CD4-positive, alpha-beta T cell (primary cell): ENCODE measurements at regions not wholly inside any gene's neighbourhood (a gene's known extent, or its start where the extent isn't known, plus 50 kb on each side); places are given as distances from the start of the nearest gene placed in this dataset.
"Not testable (repeated sequence)": the region's sequence is repeated elsewhere in the genome, so short reads cannot be mapped to it uniquely, and the experiment has no call there.

Source experiments
- ATAC-seq: fragments of 200-7000 bp; cut with Tn5 transposase; one replicate; pipeline ENCODE4 v1.10.0; 2022; ENCODE audit warnings: mild to moderate bottlenecking; ENCODE audit not compliant: poor library complexity
- CTCF ChIA-PET: fragments of 350-600 bp; sonication (Branson Sonifier 250); formaldehyde crosslinking; loops from one replicate; lab custom pipeline; 2021; ENCODE audit warnings: antibody characterized with exemption, inconsistent platforms; lab: Charles Lee
- POLR2A ChIA-PET: fragments of 350-600 bp; sonication (Branson Sonifier 250); formaldehyde crosslinking; loops from one replicate; lab custom pipeline; 2021; ENCODE audit warnings: antibody characterized with exemption, inconsistent platforms; lab: Charles Lee
- DNase-seq, 14 experiments: peaks; one replicate each; pipeline ENCODE4 v3.0.0-alpha.2; 2013 to 2020; ENCODE audit warnings: mixed read lengths in 2 of 14
- H3K27ac ChIP-seq, 2 donors: one replicate each; pipeline versions ENCODE4 v1.5.1 to v1.7.0; 2013; ENCODE audit warnings: low read length in 2 of 2, low read depth in 1 of 2, mild to moderate bottlenecking in 1 of 2
- H3K27me3 ChIP-seq, 2 experiments: 1 replicate in 1 of 2; 2 replicates in 1 of 2; pipeline versions ENCODE4 v1.6.1 to v1.7.0; 2013; ENCODE audit warnings: low read length in 2 of 2, control low read depth in 1 of 2, mild to moderate bottlenecking in 1 of 2, moderate library complexity in 1 of 2; ENCODE audit not compliant: insufficient read depth in 2 of 2, control insufficient read depth in 1 of 2
- H3K36me3 ChIP-seq: one replicate; pipeline ENCODE4 v1.6.1; 2013; ENCODE audit warnings: low read length, control low read depth; ENCODE audit not compliant: insufficient read depth
- H3K4me1 ChIP-seq: one replicate; pipeline ENCODE4 v1.6.1; 2013; ENCODE audit warnings: low read length, control low read depth; ENCODE audit not compliant: insufficient read depth
- H3K4me3 ChIP-seq: one replicate; pipeline ENCODE4 v1.5.1; 2013; ENCODE audit warnings: mild to moderate bottlenecking, low read length, moderate library complexity
- H3K9me3 ChIP-seq, 2 experiments: 1 replicate in 1 of 2; 2 replicates in 1 of 2; pipeline versions ENCODE4 v1.6.1 to v1.7.0; 2013; ENCODE audit warnings: low read length in 2 of 2, mild to moderate bottlenecking in 2 of 2, control low read depth in 1 of 2, moderate library complexity in 1 of 2; ENCODE audit not compliant: control insufficient read depth in 1 of 2, insufficient read depth in 1 of 2
- H3K27ac Mint-ChIP-seq: one replicate; pipeline ENCODE4 v1.8.0; 2020; ENCODE audit warnings: mixed read lengths
- H3K27me3 Mint-ChIP-seq: one replicate; pipeline ENCODE4 v1.8.0; 2021; ENCODE audit warnings: mixed read lengths
- H3K36me3 Mint-ChIP-seq: one replicate; pipeline ENCODE4 v1.8.0; 2021; ENCODE audit warnings: low read depth, mixed read lengths
- H3K4me1 Mint-ChIP-seq: one replicate; pipeline ENCODE4 v1.8.0; 2021; ENCODE audit warnings: low read depth, mixed read lengths
- H3K4me3 Mint-ChIP-seq: one replicate; pipeline ENCODE4 v1.8.0; 2020; ENCODE audit warnings: mild to moderate bottlenecking, mixed read lengths
- H3K9me3 Mint-ChIP-seq: one replicate; pipeline ENCODE4 v1.8.0; 2020; ENCODE audit warnings: mixed read lengths
- intact Hi-C, 2 experiments: fragments of 100-400 bp; cut with DNase I in 1 of 2; cut with micrococcal nuclease in 1 of 2; formaldehyde crosslinking; loops; one replicate each; pipeline versions ENCODE4 v1.15.1 to v1.9.0; 2023 to 2025; cut with DNase I, micrococcal nuclease

GRCh38 chr1:146511047-146511777 lies 282.4 kb upstream of the NOTCH2NLA start:
- H3K9me3 ChIP-seq, H3K4me1 Mint-ChIP-seq, intact Hi-C loops, H3K4me3 Mint-ChIP-seq, DNase-seq, H3K36me3 Mint-ChIP-seq, H3K27me3 ChIP-seq, ATAC-seq, H3K4me3 ChIP-seq, H3K27ac Mint-ChIP-seq, H3K9me3 Mint-ChIP-seq, H3K27me3 Mint-ChIP-seq, H3K27ac ChIP-seq, CTCF ChIA-PET, POLR2A ChIA-PET, H3K36me3 ChIP-seq, H3K4me1 ChIP-seq: not testable (repeated sequence)

GRCh38 chr1:146510248-146510983 lies 281.6 kb upstream of the NOTCH2NLA start:
- H3K36me3 Mint-ChIP-seq, H3K9me3 ChIP-seq, DNase-seq, H3K9me3 Mint-ChIP-seq, H3K27ac Mint-ChIP-seq, H3K4me3 Mint-ChIP-seq, POLR2A ChIA-PET, H3K27me3 ChIP-seq, H3K27me3 Mint-ChIP-seq, H3K4me1 ChIP-seq, H3K4me3 ChIP-seq, intact Hi-C loops, H3K27ac ChIP-seq, H3K4me1 Mint-ChIP-seq, H3K36me3 ChIP-seq, CTCF ChIA-PET, ATAC-seq: not testable (repeated sequence)

- H3K4me3 Mint-ChIP-seq, H3K4me1 ChIP-seq, H3K27me3 ChIP-seq, POLR2A ChIA-PET, H3K9me3 ChIP-seq, DNase-seq, H3K9me3 Mint-ChIP-seq, H3K4me3 ChIP-seq, H3K36me3 ChIP-seq, H3K27ac ChIP-seq, H3K4me1 Mint-ChIP-seq, intact Hi-C loops, H3K27me3 Mint-ChIP-seq, H3K27ac Mint-ChIP-seq, ATAC-seq, H3K36me3 Mint-ChIP-seq, CTCF ChIA-PET: not testable (repeated sequence)
Observed at GRCh38 chr1:146504121-146504520, 275.3 kb upstream of the NOTCH2NLA start.

GRCh38 chr1:146487555-146487954 lies 258.7 kb upstream of the NOTCH2NLA start:
- H3K36me3 Mint-ChIP-seq, H3K36me3 ChIP-seq, intact Hi-C loops, H3K4me1 Mint-ChIP-seq, H3K9me3 ChIP-seq, H3K4me3 Mint-ChIP-seq, H3K27me3 Mint-ChIP-seq, H3K4me1 ChIP-seq, H3K4me3 ChIP-seq, H3K27ac Mint-ChIP-seq, H3K27me3 ChIP-seq, H3K9me3 Mint-ChIP-seq, CTCF ChIA-PET, ATAC-seq, POLR2A ChIA-PET, H3K27ac ChIP-seq, DNase-seq: not testable (repeated sequence)

- H3K4me1 Mint-ChIP-seq, H3K9me3 ChIP-seq, DNase-seq, intact Hi-C loops, H3K36me3 Mint-ChIP-seq, H3K4me3 ChIP-seq, POLR2A ChIA-PET, H3K27me3 ChIP-seq, H3K36me3 ChIP-seq, H3K27ac Mint-ChIP-seq, H3K27ac ChIP-seq, H3K9me3 Mint-ChIP-seq, H3K27me3 Mint-ChIP-seq, H3K4me3 Mint-ChIP-seq, H3K4me1 ChIP-seq, ATAC-seq, CTCF ChIA-PET: not testable (repeated sequence)
Observed at GRCh38 chr1:146487155-146487554, 258.3 kb upstream of the NOTCH2NLA start.

- H3K9me3 ChIP-seq, H3K27me3 Mint-ChIP-seq, DNase-seq, H3K4me1 ChIP-seq, H3K4me3 ChIP-seq, H3K27me3 ChIP-seq, ATAC-seq, H3K4me1 Mint-ChIP-seq, H3K9me3 Mint-ChIP-seq, intact Hi-C loops, H3K36me3 Mint-ChIP-seq, H3K36me3 ChIP-seq, POLR2A ChIA-PET, H3K27ac Mint-ChIP-seq, CTCF ChIA-PET, H3K27ac ChIP-seq: not testable (repeated sequence)
- H3K4me3 Mint-ChIP-seq, result peak overlapping the region; percentile 30
Observed at GRCh38 chr1:146486300-146487014, 257.6 kb upstream of the NOTCH2NLA start.

DNA sequence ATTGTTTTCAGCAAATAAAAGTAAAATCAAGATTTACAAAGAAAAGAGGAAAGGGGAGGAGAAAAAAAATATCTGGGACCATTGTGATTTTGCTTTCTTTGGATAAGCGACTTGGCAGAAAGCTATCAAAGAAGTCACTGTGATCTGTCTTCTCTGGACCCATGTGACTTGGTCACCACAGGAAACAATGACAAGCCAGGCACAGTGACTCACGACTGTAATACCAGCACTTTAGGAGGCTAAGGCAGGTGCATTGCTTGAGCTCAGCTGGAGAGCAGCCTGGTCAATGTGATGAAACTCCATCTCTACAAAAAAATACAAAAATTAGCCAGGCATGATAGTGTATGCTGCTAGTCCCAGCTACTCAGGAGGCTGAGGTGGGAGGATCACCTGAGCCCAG lies 255.4 kb upstream of the NOTCH2NLA start:
- H3K36me3 ChIP-seq, H3K4me1 Mint-ChIP-seq, H3K4me1 ChIP-seq, intact Hi-C loops, CTCF ChIA-PET, H3K27ac ChIP-seq, H3K4me3 Mint-ChIP-seq, H3K9me3 ChIP-seq, H3K9me3 Mint-ChIP-seq, H3K27me3 ChIP-seq, H3K27me3 Mint-ChIP-seq, H3K36me3 Mint-ChIP-seq, H3K27ac Mint-ChIP-seq, DNase-seq, POLR2A ChIA-PET, H3K4me3 ChIP-seq: not testable (repeated sequence)
- peak; percentile 65 for ATAC-seq
